NCI-H82 treated with DMSO at 0.1 percent for 48 hours (cell line): ENCODE measurements at regions not wholly inside any gene's neighbourhood (a gene's known extent, or its start where the extent isn't known, plus 50 kb on each side); places are given as distances from the start of the nearest gene placed in this dataset.

Experiments used
- DNase-seq: peaks from one replicate; lab custom pipeline; 2025; ENCODE audit not compliant: unreplicated experiment; lab: John Stamatoyannopoulos, UW

GRCh38 chr6:106773996-106774629, 144.7 kb downstream of the QRSL1 start:
- no peak for DNase-seq

- no peak for DNase-seq
Measured at GRCh38 chr6:106773522-106773921, 144.1 kb downstream of the QRSL1 start.

DNA sequence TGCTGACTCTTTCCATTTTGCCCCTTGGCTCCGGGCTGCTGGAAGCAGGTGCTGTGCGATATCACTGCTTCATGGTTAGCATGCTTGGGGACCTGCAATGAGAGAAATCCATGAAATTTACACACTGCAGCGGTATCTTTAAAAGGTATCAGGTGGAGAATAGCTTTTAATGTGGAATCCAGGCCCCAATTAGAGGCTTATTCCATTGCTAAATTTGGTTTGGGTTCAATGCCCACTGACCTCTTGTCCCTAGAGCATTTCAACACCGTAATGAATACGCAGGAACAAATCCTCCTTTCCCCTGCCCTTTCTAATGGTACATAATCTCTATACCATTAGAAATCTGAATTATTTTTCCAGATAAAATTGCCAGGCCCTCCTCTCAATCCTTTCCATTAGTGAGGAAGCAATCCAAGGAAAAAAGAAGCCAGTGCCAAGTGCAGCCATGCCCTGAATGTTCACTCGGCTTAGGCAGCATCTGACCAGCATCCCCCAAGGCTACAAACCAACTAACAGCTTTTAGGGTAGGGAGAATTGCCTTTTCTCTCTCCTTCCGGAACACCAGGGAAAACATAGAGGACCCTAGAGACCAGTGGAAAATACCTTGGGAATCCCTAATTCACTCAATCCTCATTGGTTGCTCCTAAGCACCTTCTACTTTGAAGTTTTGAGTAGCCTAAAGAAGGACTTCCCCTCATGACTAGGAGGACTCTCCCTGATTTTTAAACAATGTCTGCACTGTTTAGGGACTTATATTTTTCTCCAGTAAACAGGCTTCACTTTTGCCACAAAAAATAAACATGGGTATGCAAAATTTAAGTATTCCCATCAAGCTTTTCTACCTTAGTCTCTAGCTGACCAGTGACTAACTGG, 143.1 kb downstream of the QRSL1 start:
- DNase-seq = no peak

DNA sequence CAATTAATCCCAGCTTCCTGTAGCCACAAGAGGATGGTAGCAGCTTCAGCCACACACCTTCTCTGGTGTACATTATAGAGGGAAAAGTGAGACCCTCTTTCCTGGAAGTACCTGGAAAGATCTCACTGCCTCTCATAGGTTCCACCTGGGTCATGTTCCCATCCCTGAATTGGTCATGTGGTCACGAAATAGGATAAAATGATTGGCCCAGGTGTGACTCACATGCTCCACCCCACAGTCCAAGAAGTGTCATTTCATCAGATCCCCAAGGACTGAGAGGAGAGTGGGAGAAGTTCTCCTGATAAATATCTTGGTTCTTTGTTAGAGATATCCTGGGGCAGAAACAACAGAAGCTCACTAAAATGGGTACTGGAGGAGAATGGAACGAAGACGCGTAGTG, 142.4 kb downstream of the QRSL1 start:
- no peak for DNase-seq

GRCh38 chr6:106770663-106771062, 141.3 kb downstream of the QRSL1 start:
- DNase-seq = no peak

GRCh38 chr6:106770081-106770480, 140.7 kb downstream of the QRSL1 start:
- DNase-seq = no peak

DNA sequence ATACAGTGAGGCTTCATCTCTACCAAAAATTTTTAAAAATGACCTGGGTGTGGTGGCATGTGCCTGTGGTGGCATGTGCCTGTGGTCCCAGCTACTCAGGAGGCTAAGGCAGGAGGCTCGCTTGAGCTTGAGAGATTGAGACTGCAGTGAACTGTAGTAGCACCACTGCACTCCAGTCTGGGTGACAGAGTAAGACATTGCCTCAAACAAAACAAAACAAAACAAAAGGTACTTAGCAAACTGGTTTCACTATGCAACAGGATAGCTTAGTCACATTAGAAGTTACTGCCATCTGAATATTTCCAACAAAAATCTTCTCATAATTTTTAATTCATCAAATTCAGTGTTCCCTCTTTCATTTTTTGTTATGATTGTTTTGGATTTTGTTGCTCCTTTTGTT, 137.9 kb downstream of the QRSL1 start:
- DNase-seq = no peak

GRCh38 chr6:106766201-106766600, 136.8 kb downstream of the QRSL1 start:
- no peak for DNase-seq

GRCh38 chr6:106765496-106765895, 136.1 kb downstream of the QRSL1 start:
- no peak for DNase-seq

DNA sequence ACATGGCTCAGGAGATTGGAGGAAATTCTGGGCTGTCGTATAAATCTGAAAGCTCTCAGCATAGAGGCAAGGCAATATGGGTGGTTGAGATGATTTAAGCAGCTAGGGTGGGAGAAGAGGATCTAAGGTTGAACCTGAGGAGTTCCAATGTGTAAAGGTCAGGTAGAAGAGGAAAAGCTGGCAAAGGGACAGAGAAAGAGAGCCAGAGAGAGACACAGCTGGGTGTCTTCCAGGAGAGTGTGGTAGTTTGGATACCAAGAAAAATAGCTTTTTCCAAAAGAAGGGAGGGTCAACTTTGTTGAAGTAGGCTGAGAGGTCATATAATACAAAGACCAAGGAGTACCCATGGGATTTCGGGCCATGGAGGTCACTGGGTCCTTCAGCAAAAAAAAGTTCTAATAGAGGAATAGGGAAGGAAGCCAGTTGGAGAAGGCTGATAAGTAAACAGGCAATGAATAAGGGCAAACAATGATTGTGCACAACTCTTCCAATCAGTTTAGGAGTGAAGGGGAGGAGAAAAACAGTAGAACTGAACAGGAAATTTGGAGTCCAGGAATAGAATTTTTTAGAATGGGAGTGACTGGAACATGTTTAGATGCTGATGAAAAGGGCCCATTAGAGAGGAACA, 135.1 kb downstream of the QRSL1 start:
- DNase-seq = no peak

- DNase-seq = no peak
Measured at GRCh38 chr6:106763361-106763760, 134.0 kb downstream of the QRSL1 start.

DNA sequence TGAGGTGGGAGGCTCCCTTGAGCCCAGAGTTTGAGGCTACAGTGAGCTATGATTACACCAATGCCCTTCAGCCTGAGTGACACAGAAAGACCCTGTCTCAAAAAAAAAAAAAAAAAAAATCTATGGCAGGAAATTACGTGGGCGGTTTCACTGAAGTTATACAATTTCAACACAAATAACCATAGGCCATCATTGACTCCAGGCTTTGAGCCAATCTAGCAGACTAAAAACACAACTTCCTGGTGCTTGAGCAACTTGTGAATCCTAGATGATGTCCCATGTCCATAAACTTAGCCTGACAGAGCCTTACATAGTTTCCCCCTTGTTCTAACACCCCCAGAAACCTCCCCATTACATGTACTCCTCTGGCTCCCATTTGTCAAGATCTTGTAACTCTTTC, 131.8 kb downstream of the QRSL1 start:
- no peak for DNase-seq

DNA sequence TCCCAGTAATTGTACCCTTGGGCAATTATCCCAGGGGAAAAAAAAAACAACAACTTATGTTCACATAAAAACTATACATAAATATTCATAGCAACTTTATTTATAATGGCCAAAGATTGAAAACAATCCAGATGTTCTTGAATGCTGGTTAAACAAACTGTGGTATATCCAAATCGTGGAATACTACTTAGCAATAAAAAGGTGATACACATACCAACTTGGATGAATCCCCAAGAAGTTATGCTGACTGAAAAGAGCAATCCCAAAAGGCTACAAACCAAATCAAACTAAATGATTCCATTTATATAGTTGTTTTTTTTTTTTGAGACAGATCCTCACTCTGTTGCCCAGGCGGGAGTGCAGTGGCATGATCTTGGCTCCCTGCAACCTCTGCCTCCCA, 129.7 kb downstream of the QRSL1 start:
- no peak for DNase-seq

- no peak for DNase-seq
Measured at GRCh38 chr6:106757722-106758467, 128.5 kb downstream of the QRSL1 start.

DNA sequence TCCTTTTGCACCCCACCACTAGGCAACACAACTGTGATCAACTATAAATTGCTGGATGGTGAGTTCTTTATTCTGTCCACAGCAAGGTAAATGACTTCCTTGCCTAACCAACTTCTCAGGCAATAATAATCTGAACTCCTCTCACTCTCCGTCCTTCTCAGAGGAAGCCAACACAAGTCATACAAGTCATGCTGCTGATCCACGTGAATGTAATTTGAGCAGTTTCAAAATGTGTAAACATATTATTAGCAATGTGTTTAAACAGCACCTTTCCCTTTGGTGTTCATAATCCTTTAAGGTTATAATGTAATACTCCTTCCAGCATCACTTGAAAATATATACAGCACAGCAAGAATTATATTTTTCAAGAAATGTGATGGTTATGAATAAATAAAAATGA, 127.9 kb downstream of the QRSL1 start:
- no peak for DNase-seq

GRCh38 chr6:106754215-106754614, 124.8 kb downstream of the QRSL1 start:
- no peak for DNase-seq

GRCh38 chr6:106752641-106753040, 123.3 kb downstream of the QRSL1 start:
- DNase-seq = no peak

- DNase-seq = no peak
Measured at GRCh38 chr6:106751501-106752252, 122.3 kb downstream of the QRSL1 start.

DNA sequence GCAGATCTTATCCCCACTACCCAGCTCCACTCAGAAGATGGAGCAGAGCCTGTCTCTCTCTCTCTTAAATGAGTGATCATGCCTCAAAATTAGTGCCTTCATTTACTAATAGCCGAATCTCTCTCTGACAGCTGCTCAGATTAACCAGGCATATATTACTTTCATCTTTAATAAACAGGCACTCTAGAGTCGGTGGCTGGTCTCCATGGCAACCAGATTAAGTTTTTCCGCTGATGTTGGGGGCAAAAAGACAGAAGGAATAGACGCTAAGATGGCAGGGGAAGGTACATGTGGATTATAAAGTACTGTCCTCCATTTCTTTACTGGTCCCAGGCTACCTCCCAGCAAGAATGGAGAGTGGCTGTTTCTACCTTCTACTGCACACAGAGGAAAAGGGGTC, 121.6 kb downstream of the QRSL1 start:
- DNase-seq = no peak

DNA sequence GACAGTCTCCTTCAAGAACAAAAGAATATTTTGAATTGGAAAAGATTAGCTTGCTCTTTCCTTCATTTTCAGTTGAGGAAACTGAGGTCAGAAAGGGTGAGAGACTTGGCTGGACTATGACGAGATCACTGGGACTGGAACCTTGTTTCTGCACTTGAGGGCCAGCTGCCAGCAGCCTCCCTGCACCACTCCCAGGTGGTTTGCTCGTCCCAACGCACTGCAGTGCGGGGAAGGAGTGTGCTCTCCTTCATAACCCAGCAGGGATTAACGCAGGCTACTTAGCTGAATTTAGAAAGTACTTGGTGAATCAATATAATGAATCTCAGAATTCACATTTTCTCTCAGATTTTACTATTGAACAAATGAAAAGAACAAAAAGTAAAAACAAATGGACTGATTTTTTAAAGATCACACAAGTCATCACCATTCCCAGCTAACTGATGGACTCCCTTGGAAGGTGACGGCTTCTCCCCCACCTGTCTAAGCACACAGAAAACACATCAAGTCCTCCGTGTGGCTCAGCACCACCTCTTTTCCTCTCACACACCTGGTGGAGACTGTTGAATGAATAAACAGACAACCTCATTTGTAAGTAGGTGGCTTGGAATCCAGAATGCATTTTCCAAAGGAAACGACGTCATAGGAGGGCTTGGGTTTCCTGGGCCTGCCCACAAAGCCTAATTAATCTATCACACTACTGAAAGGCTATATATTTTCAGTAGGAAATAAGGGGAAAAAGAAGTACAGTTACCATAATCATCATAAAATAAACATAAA, 121.0 kb downstream of the QRSL1 start:
- DNase-seq = no peak
